ENCODE measurements at regions not wholly inside any gene's neighbourhood (a gene's known extent, or its start where the extent isn't known, plus 50 kb on each side); places are given as distances from the start of the nearest gene placed in this dataset.

DNA sequence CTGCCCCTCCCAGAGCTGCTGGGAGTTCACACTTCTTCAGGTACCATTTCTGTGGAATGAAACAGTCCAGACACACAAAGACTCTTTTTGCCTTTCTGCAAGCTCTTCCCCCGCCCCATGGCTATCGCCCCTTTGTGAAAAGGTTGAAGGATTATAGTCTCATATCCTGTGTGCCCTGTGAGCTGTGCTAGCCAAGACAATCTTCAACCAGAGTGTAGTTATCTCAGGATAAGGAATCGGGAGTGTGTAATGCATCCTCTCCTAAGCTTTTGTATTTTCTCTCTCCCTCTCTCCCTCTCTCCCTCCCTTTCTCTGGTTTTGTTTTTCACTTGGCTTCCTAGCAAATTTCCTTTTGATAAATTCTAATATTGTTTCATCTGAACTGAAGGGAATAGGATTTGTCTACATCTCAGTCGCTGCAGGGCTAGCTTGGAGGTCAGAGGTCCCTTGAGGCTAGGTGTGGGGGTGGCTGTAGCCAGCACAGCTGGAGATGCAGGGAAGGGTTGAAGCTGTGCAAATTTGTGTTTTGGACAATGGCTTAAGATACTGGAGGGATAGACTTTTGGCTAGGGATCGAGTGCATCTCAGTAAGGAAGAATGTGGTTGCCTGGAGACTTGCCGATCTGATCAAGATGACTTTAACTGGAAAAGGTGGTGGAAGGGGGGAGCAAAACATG, 74.6 kb upstream of the NALF2 start (continued):
- TF ChIP-seq, protein P1, sequence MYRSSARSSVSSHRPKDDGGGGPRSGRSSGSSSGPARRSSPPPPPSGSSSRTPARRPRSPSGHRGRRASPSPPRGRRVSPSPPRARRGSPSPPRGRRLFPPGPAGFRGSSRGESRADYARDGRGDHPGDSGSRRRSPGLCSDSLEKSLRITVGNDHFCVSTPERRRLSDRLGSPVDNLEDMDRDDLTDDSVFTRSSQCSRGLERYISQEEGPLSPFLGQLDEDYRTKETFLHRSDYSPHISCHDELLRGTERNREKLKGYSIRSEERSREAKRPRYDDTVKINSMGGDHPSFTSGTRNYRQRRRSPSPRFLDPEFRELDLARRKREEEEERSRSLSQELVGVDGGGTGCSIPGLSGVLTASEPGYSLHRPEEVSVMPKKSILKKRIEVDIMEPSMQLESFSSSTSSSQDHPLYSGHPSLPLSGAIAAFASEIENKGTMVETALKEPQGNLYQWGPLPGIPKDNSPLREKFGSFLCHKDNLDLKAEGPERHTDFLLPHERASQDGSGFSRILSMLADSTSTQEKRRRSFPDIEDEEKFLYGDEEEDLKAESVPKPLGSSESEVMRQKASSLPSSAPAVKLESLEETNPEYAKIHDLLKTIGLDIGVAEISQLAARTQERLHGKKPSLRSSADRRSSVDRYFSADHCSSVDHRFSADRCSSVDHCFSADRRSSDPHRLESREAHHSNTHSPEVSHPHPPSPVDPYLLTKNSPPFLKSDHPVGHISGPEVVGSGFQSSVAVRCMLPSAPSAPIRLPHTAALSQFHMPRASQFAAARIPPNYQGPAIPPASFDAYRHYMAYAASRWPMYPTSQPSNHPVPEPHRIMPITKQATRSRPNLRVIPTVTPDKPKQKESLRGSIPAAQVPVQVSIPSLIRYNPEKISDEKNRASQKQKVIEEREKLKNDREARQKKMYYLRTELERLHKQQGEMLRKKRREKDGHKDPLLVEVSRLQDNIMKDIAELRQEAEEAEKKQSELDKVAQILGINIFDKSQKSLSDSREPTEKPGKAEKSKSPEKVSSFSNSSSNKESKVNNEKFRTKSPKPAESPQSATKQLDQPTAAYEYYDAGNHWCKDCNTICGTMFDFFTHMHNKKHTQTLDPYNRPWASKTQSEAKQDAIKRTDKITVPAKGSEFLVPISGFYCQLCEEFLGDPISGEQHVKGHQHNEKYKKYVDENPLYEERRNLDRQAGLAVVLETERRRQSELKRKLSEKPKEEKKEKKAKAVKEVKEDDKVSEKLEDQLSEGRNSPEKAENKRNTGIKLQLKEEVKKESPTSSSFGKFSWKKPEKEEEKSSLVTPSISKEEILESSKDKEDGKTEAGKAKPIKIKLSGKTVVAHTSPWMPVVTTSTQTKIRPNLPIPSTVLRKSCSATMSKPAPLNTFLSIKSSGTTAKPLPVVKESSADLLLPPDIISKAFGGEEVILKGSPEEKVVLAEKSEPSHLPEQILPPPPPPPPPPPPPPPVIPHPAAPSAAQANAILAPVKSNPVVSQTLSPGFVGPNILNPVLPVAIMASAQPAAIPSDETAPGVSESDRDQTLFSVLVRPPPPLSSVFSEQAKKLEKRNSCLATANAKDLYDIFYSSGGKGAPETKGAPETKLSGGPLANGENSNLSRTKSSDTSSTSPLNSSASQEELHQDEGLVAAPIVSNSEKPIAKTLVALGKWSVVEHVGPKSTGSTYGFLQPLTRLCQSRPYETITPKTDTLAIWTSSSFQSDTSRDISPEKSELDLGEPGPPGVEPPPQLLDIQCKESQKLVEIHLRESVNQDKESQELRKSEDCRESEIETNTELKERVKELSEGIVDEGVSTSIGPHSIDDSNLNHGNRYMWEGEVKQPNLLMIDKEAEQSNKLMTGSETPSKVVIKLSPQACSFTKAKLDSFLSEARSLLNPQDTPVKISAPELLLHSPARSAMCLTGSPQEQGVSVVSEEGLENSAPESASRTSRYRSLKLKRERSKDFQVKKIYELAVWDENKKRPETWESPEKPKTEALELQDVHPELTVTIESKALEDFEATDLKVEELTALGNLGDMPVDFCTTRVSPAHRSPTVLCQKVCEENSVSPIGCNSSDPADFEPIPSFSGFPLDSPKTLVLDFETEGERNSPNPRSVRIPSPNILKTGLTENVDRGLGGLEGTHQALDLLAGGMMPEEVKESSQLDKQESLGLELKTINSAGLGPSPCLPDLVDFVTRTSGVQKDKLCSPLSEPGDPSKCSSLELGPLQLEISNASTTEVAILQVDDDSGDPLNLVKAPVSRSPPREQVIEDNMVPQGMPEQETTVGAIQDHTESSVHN (CRISPR knock-in tag; IDR thresholded peaks at IDR 0.05), result no peak
- no peak for TF ChIP-seq PRMT3 (CRISPR knock-in tag; IDR thresholded peaks at IDR 0.05; ENCODE audit: borderline replicate concordance, low read depth)
- TF ChIP-seq GABPA (IDR thresholded peaks at IDR 0.05; ENCODE audit: low read depth, low read length), result no peak
- TF ChIP-seq GABPA (CRISPR knock-in tag; IDR thresholded peaks at IDR 0.05; ENCODE audit: low read depth), result no peak
- TF ChIP-seq ZKSCAN5 (CRISPR knock-in tag; IDR thresholded peaks at IDR 0.05), result no peak
- TF ChIP-seq SIX1 (CRISPR knock-in tag; IDR thresholded peaks at IDR 0.05; ENCODE audit: borderline replicate concordance), result no peak

All from HepG2 (cell line).